ENCODE measurements at regions not wholly inside any gene's neighbourhood (a gene's known extent, or its start where the extent isn't known, plus 50 kb on each side); places are given as distances from the start of the nearest gene placed in this dataset.

DNA sequence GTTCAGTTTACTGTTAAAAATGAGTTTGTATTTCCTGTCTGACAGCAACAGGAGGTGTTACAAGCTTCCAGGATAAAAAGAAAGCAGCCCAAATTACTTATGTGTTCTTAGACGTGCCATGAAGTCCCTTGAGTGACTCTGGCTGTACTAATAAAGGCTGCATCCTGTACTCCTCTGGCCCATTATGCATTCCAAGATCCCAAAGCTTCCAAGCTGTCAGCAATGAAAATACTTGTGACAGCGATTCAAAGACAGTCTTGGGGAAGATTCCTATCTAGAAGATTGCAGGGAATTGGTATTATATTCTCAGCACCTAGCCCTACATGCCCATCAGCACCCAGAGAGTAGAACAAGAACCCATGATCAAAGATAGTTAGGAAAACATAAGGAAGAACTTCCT is 281.6 kb upstream of the TRPC7 start:
- TF ChIP-seq, protein P1, sequence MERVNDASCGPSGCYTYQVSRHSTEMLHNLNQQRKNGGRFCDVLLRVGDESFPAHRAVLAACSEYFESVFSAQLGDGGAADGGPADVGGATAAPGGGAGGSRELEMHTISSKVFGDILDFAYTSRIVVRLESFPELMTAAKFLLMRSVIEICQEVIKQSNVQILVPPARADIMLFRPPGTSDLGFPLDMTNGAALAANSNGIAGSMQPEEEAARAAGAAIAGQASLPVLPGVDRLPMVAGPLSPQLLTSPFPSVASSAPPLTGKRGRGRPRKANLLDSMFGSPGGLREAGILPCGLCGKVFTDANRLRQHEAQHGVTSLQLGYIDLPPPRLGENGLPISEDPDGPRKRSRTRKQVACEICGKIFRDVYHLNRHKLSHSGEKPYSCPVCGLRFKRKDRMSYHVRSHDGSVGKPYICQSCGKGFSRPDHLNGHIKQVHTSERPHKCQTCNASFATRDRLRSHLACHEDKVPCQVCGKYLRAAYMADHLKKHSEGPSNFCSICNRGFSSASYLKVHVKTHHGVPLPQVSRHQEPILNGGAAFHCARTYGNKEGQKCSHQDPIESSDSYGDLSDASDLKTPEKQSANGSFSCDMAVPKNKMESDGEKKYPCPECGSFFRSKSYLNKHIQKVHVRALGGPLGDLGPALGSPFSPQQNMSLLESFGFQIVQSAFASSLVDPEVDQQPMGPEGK (CRISPR knock-in tag; IDR thresholded peaks at IDR 0.05; ENCODE audit: borderline replicate concordance): no peak
- no peak for TF ChIP-seq ZC3H10 (CRISPR knock-in tag; IDR thresholded peaks at IDR 0.05)
- no peak for TF ChIP-seq ARNTL (CRISPR knock-in tag; IDR thresholded peaks at IDR 0.05; ENCODE audit: borderline replicate concordance, low read depth)
- no peak for TF ChIP-seq ZNF70 (CRISPR knock-in tag; IDR thresholded peaks at IDR 0.05)
- no peak for TF ChIP-seq SNAI2 (CRISPR knock-in tag; IDR thresholded peaks at IDR 0.05)
- no peak for TF ChIP-seq TCF4 (CRISPR knock-in tag; IDR thresholded peaks at IDR 0.05; ENCODE audit: borderline replicate concordance)
- TF ChIP-seq RARB (CRISPR knock-in tag; IDR thresholded peaks at IDR 0.05): no peak

Data from SK-N-SH treated with all-trans-retinoic acid at 6 μM for 48 hours (cell line).